Effector CD4-positive, alpha-beta T cell (primary cell): ENCODE measurements at regions not wholly inside any gene's neighbourhood (a gene's known extent, or its start where the extent isn't known, plus 50 kb on each side); places are given as distances from the start of the nearest gene placed in this dataset.

Experiments used
- DNase-seq: peaks from one replicate; pipeline ENCODE4 v3.0.0-alpha.2; 2020

DNA sequence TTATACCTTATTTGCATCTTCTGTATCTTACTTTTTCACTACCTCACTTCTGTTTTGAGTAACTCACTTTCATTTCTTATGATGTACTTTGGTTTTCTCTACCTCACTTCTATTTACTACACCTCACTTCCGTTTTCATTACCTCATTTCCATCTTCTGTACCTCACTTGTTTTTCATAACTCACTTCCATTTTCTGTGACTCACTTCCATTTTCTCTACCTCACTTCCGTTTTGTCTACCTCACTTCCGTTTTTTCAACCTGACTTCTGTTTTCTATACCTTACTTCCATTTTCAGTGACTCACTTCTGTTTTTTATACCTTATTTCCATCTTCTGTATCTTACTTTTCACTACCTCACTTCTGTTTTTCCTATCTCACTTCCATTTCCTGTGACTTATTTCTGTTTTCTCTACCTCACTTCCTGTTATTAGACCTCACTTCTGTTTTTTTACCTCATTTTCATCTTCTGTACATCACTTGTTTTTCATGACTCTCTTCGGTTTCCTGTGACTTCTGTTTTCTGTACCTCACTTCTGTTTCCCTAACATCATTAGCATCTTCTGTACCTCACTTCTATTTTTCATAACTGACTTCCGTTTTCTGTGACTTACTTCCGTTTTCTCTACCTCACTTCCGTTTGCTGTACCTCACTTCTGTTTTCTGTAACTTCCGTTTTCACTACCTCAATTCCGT lies 493.1 kb upstream of the AKR1E2 start:
- no peak for DNase-seq

DNA sequence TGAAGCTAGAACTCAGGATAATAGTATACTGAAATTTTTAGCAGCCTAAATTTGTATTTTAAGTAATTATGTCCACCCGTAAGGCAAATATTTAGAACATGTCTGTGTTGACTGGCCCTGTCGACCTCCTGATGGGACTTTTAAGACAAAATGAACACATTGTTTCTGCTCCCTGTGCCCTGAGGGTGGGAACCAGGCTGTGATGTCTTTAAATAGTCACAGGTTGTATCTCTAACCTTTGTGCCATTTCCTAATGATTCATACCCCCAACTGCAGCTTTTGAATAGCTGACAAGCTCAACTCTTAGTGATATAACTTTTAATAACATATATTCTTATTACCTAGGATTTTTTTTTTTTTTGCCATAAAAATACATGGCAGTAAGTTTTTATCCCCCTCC lies 494.9 kb upstream of the AKR1E2 start:
- no peak for DNase-seq

DNA sequence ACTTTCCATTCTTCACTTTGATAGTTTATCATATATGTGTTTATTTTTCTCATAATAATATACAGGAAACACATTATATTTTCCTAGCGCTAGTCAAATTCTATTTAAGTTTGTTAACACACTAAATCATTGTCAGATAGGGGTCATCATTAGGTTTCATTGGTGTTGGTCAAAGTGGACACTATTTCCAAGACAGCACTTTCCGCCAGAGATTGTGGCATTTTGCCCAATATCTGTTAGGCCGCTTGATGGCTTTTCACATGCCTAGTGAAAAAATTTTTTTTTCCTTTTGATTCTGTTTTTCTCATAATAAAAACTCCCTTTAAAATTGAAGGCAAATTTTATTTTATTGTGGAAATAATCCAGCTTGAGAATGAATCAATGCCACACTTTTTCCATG lies 495.4 kb upstream of the AKR1E2 start:
- no peak for DNase-seq

GRCh38 chr10:4329225-4329624 lies 496.8 kb upstream of the AKR1E2 start:
- no peak for DNase-seq

- DNase-seq, result no peak
Observed at GRCh38 chr10:4326647-4327046, 499.4 kb upstream of the AKR1E2 start.

DNA sequence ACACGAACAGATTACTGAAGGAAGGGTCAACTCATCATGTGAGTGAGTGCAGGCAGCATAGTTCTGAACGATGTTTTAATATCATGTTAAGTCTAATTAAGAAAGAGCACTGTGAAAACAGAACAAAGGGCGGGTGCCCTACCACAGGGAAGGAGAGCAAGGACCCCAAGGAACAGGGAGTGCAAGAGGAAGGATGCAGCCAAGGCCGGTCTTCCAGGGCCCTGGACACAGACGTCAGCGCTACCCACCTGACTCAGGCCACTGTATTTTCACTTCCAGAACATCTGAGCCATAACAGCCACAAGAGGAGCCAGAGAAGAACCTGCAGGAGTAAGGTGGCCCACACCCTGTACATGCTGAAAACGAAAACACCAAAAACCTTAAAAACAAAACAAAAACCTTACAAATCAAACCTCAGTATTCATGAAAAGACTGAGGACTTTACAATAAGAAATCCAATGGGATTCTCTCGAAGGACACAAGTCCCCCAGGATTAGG lies 506.1 kb upstream of the AKR1E2 start:
- DNase-seq, result no peak

- no peak for DNase-seq
Observed at GRCh38 chr10:4316161-4316810, 509.7 kb upstream of the AKR1E2 start.

GRCh38 chr10:4315551-4315950 lies 510.5 kb upstream of the AKR1E2 start:
- DNase-seq, result no peak

- no peak for DNase-seq
Observed at GRCh38 chr10:4313051-4313450, 513.0 kb upstream of the AKR1E2 start.

DNA sequence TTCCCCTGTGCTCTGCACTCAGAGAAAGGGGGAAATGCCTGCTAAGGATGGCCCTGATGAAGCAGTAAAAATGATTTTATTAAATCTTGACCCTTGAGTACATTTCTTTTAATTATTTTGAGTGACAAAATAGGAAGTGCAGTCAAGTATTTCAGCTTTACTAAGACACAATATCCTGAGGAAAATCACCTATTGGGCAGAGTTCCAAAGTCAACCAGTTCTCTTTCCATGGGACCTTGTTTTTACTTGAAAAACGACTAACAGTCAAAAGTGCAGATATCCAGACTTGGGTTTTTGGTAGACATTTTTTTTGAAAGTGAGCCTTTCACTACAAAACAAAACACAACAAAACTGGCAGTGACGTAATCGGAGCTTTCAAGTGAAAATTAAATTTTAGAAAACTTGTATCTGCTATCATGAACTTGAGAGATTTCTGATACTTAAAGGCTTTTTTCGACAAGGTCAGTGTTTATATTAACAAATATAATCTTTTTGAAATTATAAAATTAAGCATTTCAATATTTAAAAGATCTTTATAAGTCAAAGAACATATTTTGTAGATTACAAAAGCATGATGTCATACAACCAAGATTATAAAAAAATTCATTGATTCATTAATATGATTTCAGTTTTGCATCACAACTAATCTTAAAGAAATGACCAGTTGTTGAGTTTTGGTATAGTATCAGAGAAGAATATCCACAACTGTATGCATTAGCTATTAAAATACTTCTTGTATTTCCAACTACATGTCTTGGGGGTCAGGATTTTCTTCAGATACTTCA lies 513.8 kb upstream of the AKR1E2 start:
- no peak for DNase-seq

GRCh38 chr10:4310172-4310571 lies 515.8 kb upstream of the AKR1E2 start:
- DNase-seq, result no peak

- DNase-seq, result no peak
Observed at GRCh38 chr10:4307910-4308309, 518.1 kb upstream of the AKR1E2 start.

DNA sequence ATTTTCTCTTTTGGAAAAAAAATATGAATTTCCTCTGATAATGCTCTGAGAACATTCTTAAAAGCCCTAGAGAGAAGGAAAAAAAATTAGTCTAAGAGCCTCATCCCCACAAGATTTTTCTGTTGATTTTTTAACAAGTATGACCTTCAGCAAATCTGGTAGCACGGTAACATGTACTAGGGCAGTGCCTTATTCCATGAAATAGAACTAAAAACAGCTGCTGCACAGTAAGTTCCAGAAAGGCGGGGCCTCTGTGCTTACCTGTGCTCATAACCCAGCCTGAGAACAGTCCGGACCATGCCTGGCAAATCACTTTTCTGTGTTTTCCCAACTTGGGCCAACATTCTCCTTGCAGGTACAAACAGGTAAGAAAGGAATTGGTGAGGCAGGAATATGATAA lies 519.1 kb upstream of the AKR1E2 start:
- no peak for DNase-seq

DNA sequence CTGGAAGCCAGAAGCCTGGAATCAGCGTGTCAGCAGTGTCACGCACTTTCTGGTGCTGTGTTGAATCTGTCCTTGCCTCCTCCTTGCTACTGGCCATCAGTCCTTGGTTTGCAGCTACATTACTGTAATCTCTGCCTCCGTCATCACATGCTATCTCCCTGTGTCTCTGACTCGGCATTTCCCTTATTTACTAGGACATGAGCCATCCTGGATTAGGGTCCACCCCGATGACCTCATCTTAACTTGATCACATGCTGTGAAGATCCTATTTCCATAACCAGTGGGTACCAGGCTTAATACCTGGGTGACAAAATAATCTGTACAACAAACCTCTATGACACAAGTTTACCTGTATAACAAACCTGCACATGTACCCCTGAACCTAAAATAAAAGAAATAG lies 518.0 kb upstream of the KLF6 start:
- DNase-seq, result no peak

DNA sequence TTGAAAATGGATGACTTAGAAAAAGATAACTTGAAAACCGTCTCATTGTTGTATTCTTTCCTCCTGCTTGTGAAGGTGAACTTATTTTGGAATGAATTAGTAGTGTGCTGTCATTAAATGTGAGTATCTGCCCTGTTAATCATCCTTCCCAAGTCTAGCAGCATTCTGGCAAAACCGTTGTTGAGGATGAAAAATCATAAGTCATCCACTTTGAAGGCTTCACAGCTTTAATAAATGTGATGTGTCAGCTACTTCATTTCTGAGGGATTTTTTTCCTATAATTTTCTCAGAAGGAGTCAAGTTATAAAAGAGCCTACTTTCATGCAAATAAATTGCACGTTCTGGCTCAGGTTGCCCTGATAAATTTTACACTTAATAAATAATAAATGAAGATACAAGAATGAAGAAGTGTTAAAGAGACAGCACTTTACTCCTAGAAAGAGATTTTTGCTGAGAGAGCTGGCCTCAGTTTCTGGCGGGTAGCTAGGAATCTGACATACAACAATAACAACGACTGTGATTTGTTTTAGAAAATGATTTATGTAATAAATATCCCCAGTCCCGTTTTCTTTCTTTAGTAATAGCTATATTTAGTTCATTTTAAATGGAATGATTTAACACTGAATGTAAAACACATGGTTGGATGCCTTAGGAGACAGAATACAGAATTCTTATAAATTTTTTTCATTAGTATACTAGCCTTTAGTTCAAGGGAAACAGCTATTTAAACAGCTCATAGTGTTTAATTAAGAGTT lies 516.5 kb upstream of the KLF6 start:
- DNase-seq, result no peak

- DNase-seq, result no peak
Observed at GRCh38 chr10:4296161-4296560, 511.2 kb upstream of the KLF6 start.

- DNase-seq, result no peak
Observed at GRCh38 chr10:4294996-4295792, 510.2 kb upstream of the KLF6 start.

GRCh38 chr10:4294271-4294670 lies 509.3 kb upstream of the KLF6 start:
- no peak for DNase-seq

DNA sequence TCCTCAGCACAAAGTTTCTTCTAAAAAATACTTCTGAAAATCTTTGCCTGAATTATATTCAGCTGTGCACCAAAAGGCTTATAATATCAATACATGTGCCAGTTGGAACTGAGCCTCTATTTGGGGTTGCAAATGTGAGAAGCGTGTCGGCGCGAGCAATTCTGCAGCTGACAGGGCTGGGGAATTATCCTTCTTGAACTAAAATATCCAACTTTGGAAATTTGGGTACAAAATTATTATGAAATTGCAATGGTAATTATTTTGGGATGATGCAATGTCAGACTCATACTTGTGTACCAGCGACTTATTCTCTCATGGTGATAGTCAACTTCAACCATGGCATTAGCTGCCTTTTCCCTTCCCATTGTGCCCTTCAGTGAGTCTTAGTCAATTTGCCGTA lies 507.0 kb upstream of the KLF6 start:
- DNase-seq, result no peak

- DNase-seq, result no peak
Observed at GRCh38 chr10:4285121-4285520, 500.1 kb upstream of the KLF6 start.

- DNase-seq, result no peak
Observed at GRCh38 chr10:4283846-4284610, 499.0 kb upstream of the KLF6 start.
